Peyer's patch (tissue), 4 donors: ENCODE measurements at regions not wholly inside any gene's neighbourhood (a gene's known extent, or its start where the extent isn't known, plus 50 kb on each side); places are given as distances from the start of the nearest gene placed in this dataset.

Experiments
- POLR2A ChIP-seq, 2 donors: fragments of 450-650 bp; IDR thresholded peaks; one replicate each; pipeline ENCODE4 v1.5.1; 2017; ENCODE audit warnings: antibody characterized with exemption in 2 of 2, mild to moderate bottlenecking in 2 of 2, moderate library complexity in 2 of 2
- TF ChIP-seq, protein P1 (sequence below), 6 experiments: fragments of 450-650 bp in 4 of 6; fragments of 200-600 bp in 2 of 6; sonication (generic) in 1 of 6; IDR thresholded peaks; one replicate each; pipeline ENCODE4 v1.5.1; 2017 to 2019; ENCODE audit warnings: antibody characterized with exemption in 6 of 6, mild to moderate bottlenecking in 3 of 6, moderate library complexity in 1 of 6

DNA sequence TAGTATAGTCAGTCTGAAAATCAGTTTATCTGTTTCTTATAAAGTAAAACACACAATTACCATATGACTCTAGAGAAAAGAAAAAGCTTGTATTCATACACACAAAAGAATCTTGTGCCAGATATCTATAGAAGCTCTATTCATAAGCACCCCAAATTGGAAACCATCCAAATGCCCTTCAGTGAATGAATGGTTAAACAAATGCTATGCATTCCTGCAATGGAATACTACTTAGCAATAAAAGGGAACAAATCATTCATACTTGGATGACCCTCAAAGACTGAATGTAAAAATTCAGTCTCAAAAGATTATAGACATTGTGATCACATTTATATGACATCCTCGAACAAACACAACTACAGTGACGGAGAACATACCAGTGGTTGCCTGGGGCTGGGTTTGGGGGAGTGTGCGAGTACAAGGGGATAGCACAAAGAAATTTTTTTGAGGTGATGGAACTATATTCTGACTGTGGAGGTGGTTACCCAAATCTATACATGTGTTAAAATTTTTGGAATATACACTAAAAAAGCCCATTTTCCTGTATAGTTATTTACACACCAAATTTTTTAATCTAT, 680.6 kb downstream of the NTRK3 start:
- TF ChIP-seq, protein P1, sequence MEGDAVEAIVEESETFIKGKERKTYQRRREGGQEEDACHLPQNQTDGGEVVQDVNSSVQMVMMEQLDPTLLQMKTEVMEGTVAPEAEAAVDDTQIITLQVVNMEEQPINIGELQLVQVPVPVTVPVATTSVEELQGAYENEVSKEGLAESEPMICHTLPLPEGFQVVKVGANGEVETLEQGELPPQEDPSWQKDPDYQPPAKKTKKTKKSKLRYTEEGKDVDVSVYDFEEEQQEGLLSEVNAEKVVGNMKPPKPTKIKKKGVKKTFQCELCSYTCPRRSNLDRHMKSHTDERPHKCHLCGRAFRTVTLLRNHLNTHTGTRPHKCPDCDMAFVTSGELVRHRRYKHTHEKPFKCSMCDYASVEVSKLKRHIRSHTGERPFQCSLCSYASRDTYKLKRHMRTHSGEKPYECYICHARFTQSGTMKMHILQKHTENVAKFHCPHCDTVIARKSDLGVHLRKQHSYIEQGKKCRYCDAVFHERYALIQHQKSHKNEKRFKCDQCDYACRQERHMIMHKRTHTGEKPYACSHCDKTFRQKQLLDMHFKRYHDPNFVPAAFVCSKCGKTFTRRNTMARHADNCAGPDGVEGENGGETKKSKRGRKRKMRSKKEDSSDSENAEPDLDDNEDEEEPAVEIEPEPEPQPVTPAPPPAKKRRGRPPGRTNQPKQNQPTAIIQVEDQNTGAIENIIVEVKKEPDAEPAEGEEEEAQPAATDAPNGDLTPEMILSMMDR (IDR thresholded peaks at IDR 0.05): no peak
- TF ChIP-seq POLR2A (IDR thresholded peaks at IDR 0.05): no peak
